H1 (cell line): ENCODE measurements at regions not wholly inside any gene's neighbourhood (a gene's known extent, or its start where the extent isn't known, plus 50 kb on each side); places are given as distances from the start of the nearest gene placed in this dataset.
"Not testable (repeated sequence)": the region's sequence is repeated elsewhere in the genome, so short reads cannot be mapped to it uniquely, and the experiment has no call there.

Experiments used
- CTCF ChIA-PET: fragments of 300-600 bp; sonication (Branson Sonifier 250); formaldehyde crosslinking; loops from one replicate; lab custom pipeline; 2021; ENCODE audit not compliant: partially characterized antibody; lab: Charles Lee
- POLR2A ChIA-PET: fragments of 300-600 bp; sonication (Branson Sonifier 250); formaldehyde crosslinking; loops from one replicate; lab custom pipeline; 2021; ENCODE audit warnings: inconsistent platforms; ENCODE audit not compliant: partially characterized antibody; lab: Charles Lee
- DNase-seq, 2 experiments: peaks; one replicate each; pipeline versions ENCODE4 v3.0.0 to v3.0.0-alpha.2; 2010 to 2022; ENCODE audit warnings: low spot score in 2 of 2, low read depth in 1 of 2, mixed read lengths in 1 of 2
- FAIRE-seq: peaks from 2 replicates; lab custom pipeline; 2011; peaks lifted over from hg19 to GRCh38; lab: Jason Lieb, UNC
- H2AFZ ChIP-seq: 2 replicates; pipeline ENCODE4 v1.8.1; 2012; ENCODE audit warnings: low read length, inconsistent platforms
- H2AK5ac ChIP-seq: 2 replicates; pipeline ENCODE4 v1.6.1; 2013; ENCODE audit warnings: low read depth, low read length
- H2BK120ac ChIP-seq: replicated peaks from 2 replicates; pipeline ENCODE3; 2013; ENCODE audit warnings: low read depth, low read length, inconsistent platforms
- H2BK12ac ChIP-seq: 2 replicates; pipeline ENCODE4 v1.6.1; 2013; ENCODE audit warnings: low read depth, low read length
- H2BK15ac ChIP-seq: 2 replicates; pipeline ENCODE4 v1.6.1; 2013; ENCODE audit warnings: low read length
- H2BK20ac ChIP-seq: 2 replicates; pipeline ENCODE4 v1.6.1; 2013; ENCODE audit warnings: low read length
- H2BK5ac ChIP-seq: 2 replicates; pipeline ENCODE4 v1.6.1; 2013; ENCODE audit warnings: low read depth, low read length
- H3K14ac ChIP-seq: 2 replicates; pipeline ENCODE4 v1.6.1; 2013; ENCODE audit warnings: inconsistent platforms; ENCODE audit not compliant: insufficient read length
- H3K18ac ChIP-seq: 2 replicates; pipeline ENCODE4 v1.6.1; 2013; ENCODE audit warnings: low read length; ENCODE audit errors: extremely low read depth
- H3K23ac ChIP-seq: 2 replicates; pipeline ENCODE4 v1.6.1; 2013; ENCODE audit warnings: inconsistent platforms; ENCODE audit not compliant: insufficient read length
- H3K23me2 ChIP-seq: 2 replicates; pipeline ENCODE4 v1.6.1; 2013; ENCODE audit warnings: low read depth, low read length
- H3K27ac ChIP-seq: 2 replicates; pipeline ENCODE4 v1.6.1; 2011; ENCODE audit warnings: low read depth, low read length, inconsistent platforms
- H3K27me3 ChIP-seq, 4 experiments: replicated peaks in 1 of 4; 1 replicate in 1 of 4; 2 replicates in 3 of 4; pipeline versions ENCODE4 v1.6.1 to v1.8.1; 2011 to 2013; ENCODE audit warnings: low read length in 3 of 4, mild to moderate bottlenecking in 3 of 4, inconsistent platforms in 2 of 4, mixed read lengths in 2 of 4, moderate library complexity in 1 of 4; ENCODE audit not compliant: control insufficient read depth in 3 of 4, insufficient read depth in 3 of 4; ENCODE audit errors: extremely low read depth in 1 of 4
- H3K36me3 ChIP-seq, 4 experiments: 2 replicates each; pipeline versions ENCODE4 v1.6.1 to v1.8.1; 2011 to 2013; ENCODE audit warnings: mild to moderate bottlenecking in 4 of 4, low read length in 3 of 4, moderate library complexity in 2 of 4, control low read depth in 1 of 4, inconsistent platforms in 1 of 4; ENCODE audit not compliant: insufficient read depth in 4 of 4, control insufficient read depth in 2 of 4
- H3K4ac ChIP-seq: replicated peaks from 2 replicates; pipeline ENCODE3; 2013; ENCODE audit warnings: low read length, low read depth, mixed read lengths, inconsistent platforms; ENCODE audit not compliant: insufficient read length
- H3K4me1 ChIP-seq, 4 experiments: replicated peaks in 1 of 4; 1 replicate in 1 of 4; 2 replicates in 3 of 4; pipeline versions ENCODE4 v1.6.1 to v1.8.1; 2011 to 2013; ENCODE audit warnings: low read length in 3 of 4, inconsistent platforms in 2 of 4, mixed read lengths in 1 of 4; ENCODE audit not compliant: insufficient read depth in 4 of 4, control insufficient read depth in 3 of 4
- H3K4me2 ChIP-seq, 2 experiments: 2 replicates each; pipeline versions ENCODE4 v1.6.1 to v1.8.1; 2011 to 2013; ENCODE audit warnings: low read depth in 2 of 2, low read length in 2 of 2, control low read depth in 1 of 2, inconsistent platforms in 1 of 2, mild to moderate bottlenecking in 1 of 2; ENCODE audit not compliant: insufficient read depth in 1 of 2
- H3K4me3 ChIP-seq, 4 experiments: fragments of 200-600, 300-600 bp in 1 of 4; sonication (generic), shearing (Covaris generic), sonication (Bioruptor Twin) in 1 of 4; 2 replicates each; pipeline versions ENCODE4 v1.5.1 to v1.8.1; 2011 to 2016; ENCODE audit warnings: low read length in 4 of 4, low read depth in 3 of 4, control low read depth in 2 of 4, inconsistent platforms in 2 of 4, mild to moderate bottlenecking in 2 of 4, mixed read lengths in 1 of 4, moderate library complexity in 1 of 4; ENCODE audit not compliant: insufficient read depth in 2 of 4; ENCODE audit errors: extremely low read depth in 1 of 4
- H3K56ac ChIP-seq: replicated peaks from 2 replicates; pipeline ENCODE3; 2013; ENCODE audit warnings: low read depth, mild to moderate bottlenecking, mixed read lengths, low read length, inconsistent platforms; ENCODE audit not compliant: insufficient read length
- H3K79me1 ChIP-seq: 2 replicates; pipeline ENCODE4 v1.6.1; 2013; ENCODE audit warnings: low read depth, low read length, control low read depth
- H3K79me2 ChIP-seq, 2 experiments: 2 replicates each; pipeline versions ENCODE4 v1.6.1 to v1.8.1; 2012 to 2013; ENCODE audit warnings: low read length in 2 of 2, mild to moderate bottlenecking in 2 of 2, inconsistent platforms in 1 of 2; ENCODE audit not compliant: insufficient read depth in 2 of 2, control insufficient read depth in 1 of 2
- H3K9ac ChIP-seq, 4 experiments: replicated peaks in 1 of 4; 1 replicate in 1 of 4; 2 replicates in 3 of 4; pipeline versions ENCODE4 v1.6.1 to v1.8.1; 2011 to 2013; ENCODE audit warnings: low read depth in 3 of 4, low read length in 3 of 4, control low read depth in 2 of 4, mild to moderate bottlenecking in 2 of 4, moderate library complexity in 2 of 4, inconsistent platforms in 1 of 4; ENCODE audit errors: extremely low read depth in 1 of 4
- H3K9me3 ChIP-seq, 2 experiments: 2 replicates each; pipeline versions ENCODE4 v1.6.1 to v1.8.1; 2012 to 2013; ENCODE audit warnings: mild to moderate bottlenecking in 2 of 2, moderate library complexity in 2 of 2, control low read depth in 1 of 2, inconsistent platforms in 1 of 2, low read depth in 1 of 2, low read length in 1 of 2, mixed read lengths in 1 of 2; ENCODE audit not compliant: insufficient read depth in 2 of 2
- H4K20me1 ChIP-seq, 2 experiments: replicated peaks in 1 of 2; 2 replicates each; pipeline versions ENCODE3 to v1.8.1; 2011 to 2013; ENCODE audit warnings: inconsistent platforms in 2 of 2, low read length in 2 of 2, mild to moderate bottlenecking in 1 of 2; ENCODE audit not compliant: insufficient read depth in 2 of 2, control insufficient read depth in 1 of 2
- H4K5ac ChIP-seq: 2 replicates; pipeline ENCODE4 v1.6.1; 2013; ENCODE audit warnings: low read length, low read depth, mixed read lengths, inconsistent platforms; ENCODE audit not compliant: insufficient read length
- H4K8ac ChIP-seq: 2 replicates; pipeline ENCODE4 v1.8.0; 2013; ENCODE audit warnings: mild to moderate bottlenecking, moderate library complexity, low read length, inconsistent platforms; ENCODE audit not compliant: insufficient read depth; ENCODE audit errors: extremely low read depth
- H4K91ac ChIP-seq: replicated peaks from 2 replicates; pipeline ENCODE3; 2013; ENCODE audit warnings: low read length, mixed read lengths, inconsistent platforms; ENCODE audit not compliant: insufficient read length
- WGBS, 2 experiments: shearing (Covaris generic) in 1 of 2; methylation state at CpG; one replicate each; pipeline versions ENCODE4 v1.1.6 to v1.1.7; 2013 to 2015; ENCODE audit warnings: low lambda C conversion rate in 2 of 2, mixed read lengths in 2 of 2, inconsistent platforms in 1 of 2, low coverage in 1 of 2, missing lambda C conversion rate in 1 of 2; ENCODE audit not compliant: insufficient replicate concordance in 2 of 2, insufficient coverage in 1 of 2, insufficient read length in 1 of 2; ENCODE audit errors: extremely low coverage in 1 of 2, missing lambda C conversion rate in 1 of 2; 5-methylcytosine and 5-hydroxymethylcytosine counted together

GRCh38 chr16:32885392-32885791 lies 209.4 kb upstream of the TP53TG3 start:
- H4K20me1 ChIP-seq, H2BK20ac ChIP-seq, POLR2A ChIA-PET, H4K5ac ChIP-seq, H2BK12ac ChIP-seq, H3K36me3 ChIP-seq, DNase-seq, H2BK120ac ChIP-seq, H3K9me3 ChIP-seq, H4K91ac ChIP-seq, H3K9ac ChIP-seq, H3K23me2 ChIP-seq, H3K4ac ChIP-seq, H3K27me3 ChIP-seq, H3K56ac ChIP-seq, H2AFZ ChIP-seq, H3K23ac ChIP-seq, H2BK5ac ChIP-seq, H2BK15ac ChIP-seq, H3K4me1 ChIP-seq, H3K14ac ChIP-seq, FAIRE-seq, H3K4me3 ChIP-seq, H3K18ac ChIP-seq, H2AK5ac ChIP-seq, CTCF ChIA-PET, H3K4me2 ChIP-seq, H3K79me1 ChIP-seq, H4K8ac ChIP-seq, H3K27ac ChIP-seq, H3K79me2 ChIP-seq: not testable (repeated sequence)
- no CpG with 5 or more reads among the region's 56 CpGs for WGBS, 2 experiments

DNA sequence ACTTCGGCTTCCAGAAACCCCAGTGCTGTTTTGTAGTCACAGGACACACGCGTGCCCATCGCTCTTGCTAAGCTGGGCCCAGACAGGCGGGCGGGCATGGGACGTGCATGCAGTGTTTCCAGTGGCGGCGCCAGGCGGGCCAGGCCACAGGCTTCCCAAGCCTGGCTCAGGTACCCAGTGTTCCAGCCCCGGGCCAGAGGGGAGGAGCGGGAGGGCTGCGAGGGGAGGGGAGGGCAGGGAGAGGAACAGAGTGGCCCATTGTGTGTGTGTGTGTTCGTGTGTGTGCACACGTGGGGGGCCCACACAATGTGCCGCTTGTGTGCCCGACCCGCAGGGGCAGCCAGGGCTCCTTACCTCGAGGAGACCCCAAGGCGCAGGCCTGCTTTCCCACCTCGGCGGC lies 208.6 kb upstream of the TP53TG3 start:
- POLR2A ChIA-PET, H2BK20ac ChIP-seq, H2BK12ac ChIP-seq, H3K23me2 ChIP-seq, H3K23ac ChIP-seq, H2BK15ac ChIP-seq, FAIRE-seq, H2BK5ac ChIP-seq, H4K5ac ChIP-seq, H2AK5ac ChIP-seq, H3K4ac ChIP-seq, H3K79me1 ChIP-seq, H3K27me3 ChIP-seq, H3K4me1 ChIP-seq, H3K9me3 ChIP-seq, H4K8ac ChIP-seq, H3K14ac ChIP-seq, H2AFZ ChIP-seq, H2BK120ac ChIP-seq, H3K36me3 ChIP-seq, H3K9ac ChIP-seq, H3K27ac ChIP-seq, H4K20me1 ChIP-seq, DNase-seq, H3K4me2 ChIP-seq, CTCF ChIA-PET, H3K56ac ChIP-seq, H3K18ac ChIP-seq, H4K91ac ChIP-seq, H3K4me3 ChIP-seq, H3K79me2 ChIP-seq: not testable (repeated sequence)
- WGBS, 2 experiments = no CpG with 5 or more reads among the region's 22 CpGs
